ENCODE measurements at regions not wholly inside any gene's neighbourhood (a gene's known extent, or its start where the extent isn't known, plus 50 kb on each side); places are given as distances from the start of the nearest gene placed in this dataset.

GRCh38 chr16:85448557-85449190 lies 164.4 kb upstream of the GSE1 start:
- no peak for TF ChIP-seq POLR2A (IDR thresholded peaks at IDR 0.05)
- TF ChIP-seq CTCF (IDR thresholded peaks at IDR 0.05) = no peak

All from thyroid gland (tissue), 4 donors.